OCI-LY3 (cell line): ENCODE measurements at regions not wholly inside any gene's neighbourhood (a gene's known extent, or its start where the extent isn't known, plus 50 kb on each side); places are given as distances from the start of the nearest gene placed in this dataset.
"Not testable (repeated sequence)": the region's sequence is repeated elsewhere in the genome, so short reads cannot be mapped to it uniquely, and the experiment has no call there.

ENCODE experiments used
- H2AFZ ChIP-seq: fragments of 200-600, 300-600 bp; shearing (Covaris generic); 2 replicates; pipeline ENCODE4 v1.6.0; 2014; ENCODE audit warnings: antibody characterized with exemption, low read depth, low read length
- H3K27ac ChIP-seq: fragments of 200-600, 300-600 bp; sonication (generic); 2 replicates; pipeline ENCODE4 v1.5.1; 2014; ENCODE audit warnings: mild to moderate bottlenecking, low read length, moderate library complexity, mixed read lengths
- H3K27me3 ChIP-seq: fragments of 200-600, 300-600 bp; sonication (generic); 2 replicates; pipeline ENCODE4 v1.6.1; 2014; ENCODE audit warnings: low read depth, low read length, mixed read lengths
- H3K36me3 ChIP-seq: fragments of 200-600, 300-600 bp; sonication (generic); replicated peaks from 2 replicates; pipeline ENCODE3; 2014; ENCODE audit warnings: low read depth, low read length, mixed read lengths
- H3K4me1 ChIP-seq: fragments of 300-600, 200-600 bp; sonication (generic); 2 replicates; pipeline ENCODE4 v1.6.1; 2014; ENCODE audit warnings: low read length, mixed read lengths
- H3K4me2 ChIP-seq: fragments of 200-600, 300-600 bp; sonication (generic); 2 replicates; pipeline ENCODE4 v1.6.1; 2014; ENCODE audit warnings: low read length, mixed read lengths
- H3K4me3 ChIP-seq: fragments of 300-600, 200-600 bp; sonication (generic); 2 replicates; pipeline ENCODE4 v1.5.1; 2014; ENCODE audit warnings: antibody characterized with exemption, mild to moderate bottlenecking, low read length, moderate library complexity
- H3K79me2 ChIP-seq: fragments of 300-600, 200-600 bp; shearing (Covaris generic); 2 replicates; pipeline ENCODE4 v1.6.1; 2014; ENCODE audit warnings: mild to moderate bottlenecking, low read length, mixed read lengths
- H3K9ac ChIP-seq: fragments of 300-600, 200-600 bp; shearing (Covaris generic); 2 replicates; pipeline ENCODE4 v1.6.0; 2014; ENCODE audit warnings: mild to moderate bottlenecking, low read length, moderate library complexity
- H3K9me3 ChIP-seq: fragments of 200-600, 300-600 bp; shearing (Covaris generic); 2 replicates; pipeline ENCODE4 v1.6.1; 2014; ENCODE audit warnings: low read length, mixed read lengths; ENCODE audit not compliant: insufficient read depth
- H4K20me1 ChIP-seq: fragments of 200-600, 300-600 bp; sonication (generic); 2 replicates; pipeline ENCODE4 v1.6.1; 2016; ENCODE audit warnings: low read length, mixed read lengths; ENCODE audit not compliant: insufficient read depth
- CTCF ChIP-seq: fragments of 200-600, 300-600 bp; sonication (generic); IDR thresholded peaks from 2 replicates; pipeline ENCODE4 v1.5.1; 2014; ENCODE audit warnings: antibody characterized with exemption, low read length, low read depth
- EZH2phosphoT487 ChIP-seq: fragments of 200-600 bp; shearing (Covaris generic); IDR thresholded peaks from 2 replicates; pipeline ENCODE4 v1.6.1; 2018; ENCODE audit warnings: antibody characterized with exemption, mixed run types, low read depth

- H3K79me2 ChIP-seq, H3K27me3 ChIP-seq, H3K9ac ChIP-seq, H3K4me1 ChIP-seq, H3K27ac ChIP-seq, H4K20me1 ChIP-seq, H3K4me3 ChIP-seq, H2AFZ ChIP-seq, H3K36me3 ChIP-seq, H3K4me2 ChIP-seq, H3K9me3 ChIP-seq: not testable (repeated sequence)
These were observed 75.1 kb downstream of the KBTBD2 start for GRCh38 chr7:32816409-32816948.

GRCh38 chr7:32814779-32815178, 76.8 kb downstream of the KBTBD2 start:
- H4K20me1 ChIP-seq, H3K36me3 ChIP-seq, H2AFZ ChIP-seq, H3K4me3 ChIP-seq, H3K27me3 ChIP-seq, H3K27ac ChIP-seq, H3K79me2 ChIP-seq, H3K4me2 ChIP-seq, H3K9me3 ChIP-seq, H3K4me1 ChIP-seq, H3K9ac ChIP-seq: not testable (repeated sequence)

GRCh38 chr7:32809871-32810270, 81.7 kb downstream of the KBTBD2 start:
- TF ChIP-seq CTCF: no peak
- no peak for TF ChIP-seq EZH2phosphoT487
- no peak overlapping the region for H3K4me2 ChIP-seq

GRCh38 chr7:32809347-32809746, 82.2 kb downstream of the KBTBD2 start:
- Histone ChIP-seq H3K79me2 (no peaks in the 10 kb centered on the region), H3K36me3 (no peaks in the 10 kb centered on the region), H3K27ac (no peak overlapping the region), H3K4me3 (no peak overlapping the region), H3K9ac (no peak overlapping the region), H3K27me3 (no peaks in the 10 kb centered on the region), H3K4me2 (no peak overlapping the region), H3K9me3 (no peaks in the 10 kb centered on the region), H3K4me1 (no peaks in the 10 kb centered on the region), H4K20me1 (no peaks in the 10 kb centered on the region), H2AFZ (no peak overlapping the region)
- no peak for TF ChIP-seq EZH2phosphoT487
- no peak for TF ChIP-seq CTCF

More at GRCh38 chr7:32809871-32810270, 81.7 kb downstream of the KBTBD2 start:
- Histone ChIP-seq H3K9me3 (no peaks in the 10 kb centered on the region), H4K20me1 (no peaks in the 10 kb centered on the region), H3K27me3 (no peaks in the 10 kb centered on the region), H3K36me3 (no peaks in the 10 kb centered on the region), H3K9ac (no peak overlapping the region), H3K27ac (no peak overlapping the region), H3K79me2 (no peaks in the 10 kb centered on the region), H3K4me3 (no peak overlapping the region), H2AFZ (no peak overlapping the region), H3K4me1 (no peaks in the 10 kb centered on the region)

- TF ChIP-seq CTCF (no peak), EZH2phosphoT487 (no peak)
- no peaks in the 10 kb centered on the region for H3K27me3 ChIP-seq
- no peaks in the 10 kb centered on the region for H3K79me2 ChIP-seq
- H3K36me3 ChIP-seq: no peaks in the 10 kb centered on the region
- no peak overlapping the region for H3K4me3 ChIP-seq
- no peak overlapping the region for H3K27ac ChIP-seq
- no peak overlapping the region for H2AFZ ChIP-seq
- H3K4me1 ChIP-seq: no peaks in the 10 kb centered on the region
- no peaks in the 10 kb centered on the region; the same call in 1 of the 2 replicates for H3K9me3 ChIP-seq
- no peak overlapping the region for H3K9ac ChIP-seq
- H3K4me2 ChIP-seq: no peak overlapping the region
- H4K20me1 ChIP-seq: no peaks in the 10 kb centered on the region
These were observed 88.0 kb downstream of the KBTBD2 start for GRCh38 chr7:32803406-32804141.
